ENCODE measurements at regions not wholly inside any gene's neighbourhood (a gene's known extent, or its start where the extent isn't known, plus 50 kb on each side); places are given as distances from the start of the nearest gene placed in this dataset.
"Not testable (repeated sequence)": the region's sequence is repeated elsewhere in the genome, so short reads cannot be mapped to it uniquely, and the experiment has no call there.

- DNase-seq = no peak
These were observed 280.0 kb downstream of the MEX3B start for GRCh38 chr15:81765816-81766215.

GRCh38 chr15:81763304-81763703 is 282.5 kb downstream of the MEX3B start:
- no peak for DNase-seq

GRCh38 chr15:81760686-81761085 is 285.1 kb downstream of the MEX3B start:
- DNase-seq = no peak

GRCh38 chr15:81758818-81759284 is 287.0 kb downstream of the MEX3B start:
- DNase-seq = no peak

GRCh38 chr15:81755626-81756025 is 290.2 kb downstream of the MEX3B start:
- DNase-seq = no peak

GRCh38 chr15:81754078-81754477 is 291.7 kb downstream of the MEX3B start:
- no peak for DNase-seq

- DNase-seq = peak; percentile 31
These were observed 292.8 kb downstream of the MEX3B start for GRCh38 chr15:81752974-81753373.

GRCh38 chr15:81752546-81752942 is 293.3 kb downstream of the MEX3B start:
- peak; percentile 73 for DNase-seq

GRCh38 chr15:81751816-81752545 is 293.8 kb downstream of the MEX3B start:
- no peak for DNase-seq

GRCh38 chr15:81751256-81751655 is 294.6 kb downstream of the MEX3B start:
- DNase-seq = no peak

- no peak for DNase-seq
These were observed 296.0 kb downstream of the MEX3B start for GRCh38 chr15:81749716-81750375.

GRCh38 chr15:81747482-81747881 is 298.3 kb downstream of the MEX3B start:
- peak; percentile 24 for DNase-seq

GRCh38 chr15:81747026-81747425 is 298.8 kb downstream of the MEX3B start:
- DNase-seq = no peak

GRCh38 chr15:81744364-81744763 is 301.5 kb downstream of the MEX3B start:
- no peak for DNase-seq

- DNase-seq = no peak
These were observed 305.4 kb downstream of the MEX3B start for GRCh38 chr15:81740416-81740815.

GRCh38 chr15:81729340-81729739 is 316.5 kb downstream of the MEX3B start:
- DNase-seq = no peak

- no peak for DNase-seq
These were observed 317.1 kb downstream of the MEX3B start for GRCh38 chr15:81728726-81729125.

- DNase-seq = no peak
These were observed 320.2 kb downstream of the MEX3B start for GRCh38 chr15:81725590-81725989.

GRCh38 chr15:81724536-81724935 is 321.3 kb downstream of the MEX3B start:
- no peak for DNase-seq

GRCh38 chr15:81723701-81724100 is 322.1 kb downstream of the MEX3B start:
- DNase-seq = no peak

GRCh38 chr15:81723113-81723651 is 322.6 kb downstream of the MEX3B start:
- no peak for DNase-seq

- not testable (repeated sequence) for DNase-seq
These were observed 329.4 kb downstream of the MEX3B start for GRCh38 chr15:81716468-81716867.

- DNase-seq = no peak
These were observed 335.5 kb downstream of the MEX3B start for GRCh38 chr15:81710328-81710727.

- not testable (repeated sequence) for DNase-seq
These were observed 332.9 kb upstream of the TMC3 start for GRCh38 chr15:81706816-81707346.
